ENCODE measurements at regions not wholly inside any gene's neighbourhood (a gene's known extent, or its start where the extent isn't known, plus 50 kb on each side); places are given as distances from the start of the nearest gene placed in this dataset.
A peak's percentile ranks its signal among the peaks of the same experiment; 100 is the strongest.

DNA sequence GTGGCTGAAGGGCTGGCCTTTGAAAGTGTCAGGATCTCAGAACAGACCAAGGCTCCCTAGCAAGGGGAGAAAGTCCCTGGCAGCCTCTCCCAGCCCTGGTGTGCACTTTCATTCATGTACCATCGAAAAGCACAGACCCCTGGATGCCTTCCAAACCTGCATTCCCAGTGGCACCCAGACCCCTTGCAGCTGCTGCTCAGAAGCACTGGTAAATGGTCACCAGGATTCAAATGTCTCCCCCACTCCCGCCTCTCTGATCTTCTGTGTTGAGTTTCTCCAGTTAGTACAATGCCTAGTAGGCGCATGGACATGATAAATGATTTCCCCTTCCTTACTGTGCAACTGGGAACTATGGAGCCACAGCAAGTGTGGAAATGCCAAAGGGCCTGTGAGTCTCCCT, 180.0 kb downstream of the GLI2 start:
- Mint-ChIP-seq H3K9me3 (ENCODE audit: unreplicated experiment) (no peaks in the 10 kb centered on the region), H3K4me3 (ENCODE audit: unreplicated experiment) (no peak overlapping the region), H3K36me3 (ENCODE audit: low read depth, unreplicated experiment) (peaks cover 18% of the 10 kb centered on the region), H3K27ac (ENCODE audit: unreplicated experiment) (peak overlapping the region; percentile 93), H3K4me1 (ENCODE audit: low read depth, unreplicated experiment) (peaks cover 84% of the 10 kb centered on the region), H3K27me3 (ENCODE audit: low read depth, unreplicated experiment) (no peaks in the 10 kb centered on the region)
- Histone ChIP-seq H4K20me1 (ENCODE audit: insufficient read depth, low read length) (no peaks in the 10 kb centered on the region), H2AFZ (ENCODE audit: low read depth, low read length) (no peak overlapping the region), H3K27me3 (ENCODE audit: insufficient read depth, low read length) (no peaks in the 10 kb centered on the region), H3K79me2 (ENCODE audit: insufficient read depth, low read length) (peaks cover 69% of the 10 kb centered on the region), H3K4me3 (ENCODE audit: insufficient read depth, low read depth, low read length) (no peak overlapping the region), H3K27ac (ENCODE audit: low read depth, low read length) (peak overlapping the region; percentile 87), H3K36me3 (ENCODE audit: insufficient read depth, low read length) (no peaks in the 10 kb centered on the region), H3K9me3 (ENCODE audit: insufficient read depth, low read depth, low read length) (no peaks in the 10 kb centered on the region), H3K4me1 (ENCODE audit: insufficient read depth, low read length) (peaks cover 71% of the 10 kb centered on the region), H3K4me2 (ENCODE audit: low read length) (peak overlapping the region; percentile 74), H3K9ac (ENCODE audit: low read length) (peak overlapping the region; percentile 32)
- no peak for DNase-seq (ENCODE audit: low read depth)
- TF ChIP-seq, protein P1, sequence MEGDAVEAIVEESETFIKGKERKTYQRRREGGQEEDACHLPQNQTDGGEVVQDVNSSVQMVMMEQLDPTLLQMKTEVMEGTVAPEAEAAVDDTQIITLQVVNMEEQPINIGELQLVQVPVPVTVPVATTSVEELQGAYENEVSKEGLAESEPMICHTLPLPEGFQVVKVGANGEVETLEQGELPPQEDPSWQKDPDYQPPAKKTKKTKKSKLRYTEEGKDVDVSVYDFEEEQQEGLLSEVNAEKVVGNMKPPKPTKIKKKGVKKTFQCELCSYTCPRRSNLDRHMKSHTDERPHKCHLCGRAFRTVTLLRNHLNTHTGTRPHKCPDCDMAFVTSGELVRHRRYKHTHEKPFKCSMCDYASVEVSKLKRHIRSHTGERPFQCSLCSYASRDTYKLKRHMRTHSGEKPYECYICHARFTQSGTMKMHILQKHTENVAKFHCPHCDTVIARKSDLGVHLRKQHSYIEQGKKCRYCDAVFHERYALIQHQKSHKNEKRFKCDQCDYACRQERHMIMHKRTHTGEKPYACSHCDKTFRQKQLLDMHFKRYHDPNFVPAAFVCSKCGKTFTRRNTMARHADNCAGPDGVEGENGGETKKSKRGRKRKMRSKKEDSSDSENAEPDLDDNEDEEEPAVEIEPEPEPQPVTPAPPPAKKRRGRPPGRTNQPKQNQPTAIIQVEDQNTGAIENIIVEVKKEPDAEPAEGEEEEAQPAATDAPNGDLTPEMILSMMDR (IDR thresholded peaks at IDR 0.05; ENCODE audit: insufficient read depth, low read depth, low read length) = no peak
- no peak for TF ChIP-seq EZH2 (IDR thresholded peaks at IDR 0.05; ENCODE audit: insufficient read depth, low read length)
- FAIRE-seq = no peak

DNA sequence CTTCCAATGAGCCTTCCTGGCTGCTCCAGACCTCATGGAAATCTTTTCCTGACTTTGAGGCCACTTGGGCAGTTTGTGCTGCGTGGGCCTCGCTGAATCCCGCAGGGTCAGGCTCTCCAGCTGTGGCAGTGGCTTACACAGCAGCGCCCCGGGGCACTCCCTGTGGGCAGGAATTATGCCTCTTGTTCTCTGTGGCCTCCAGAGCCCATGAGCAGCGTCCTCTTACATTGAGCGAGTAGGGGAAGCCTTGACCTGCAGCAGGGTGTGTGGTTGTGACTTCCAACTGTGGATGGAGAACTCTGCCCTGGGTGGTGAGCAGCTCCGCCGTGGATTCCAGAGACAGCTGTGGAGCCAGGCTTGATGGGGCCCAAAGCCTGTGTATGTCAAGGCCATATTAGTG, 180.8 kb downstream of the GLI2 start:
- Mint-ChIP-seq H3K9me3 (ENCODE audit: unreplicated experiment) (no peaks in the 10 kb centered on the region), H3K27ac (ENCODE audit: unreplicated experiment) (peak overlapping the region; percentile 93)
- no peak overlapping the region for H3K9ac ChIP-seq (ENCODE audit: low read length)

DNA sequence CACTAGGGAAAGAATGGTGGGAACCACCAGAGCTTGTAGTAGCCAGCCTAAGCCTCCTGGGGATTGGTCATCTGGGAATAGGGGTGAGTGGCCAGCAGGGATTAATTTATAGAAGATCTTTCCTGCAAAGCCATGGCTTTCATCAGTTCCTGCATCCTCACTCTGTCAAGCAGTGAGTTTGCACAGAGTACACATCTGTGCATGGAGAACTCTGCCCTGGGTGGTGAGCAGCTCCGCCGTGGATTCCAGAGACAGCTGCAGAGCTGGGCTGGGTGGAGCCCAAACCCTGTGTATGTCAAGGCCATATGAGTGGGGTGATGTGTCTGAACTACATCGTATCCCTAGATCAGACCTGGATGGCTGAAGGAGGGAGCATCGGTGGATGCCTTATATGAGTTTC, 182.2 kb downstream of the GLI2 start:
- H3K27ac Mint-ChIP-seq (ENCODE audit: unreplicated experiment) = no peak overlapping the region
- Histone ChIP-seq H3K4me1 (ENCODE audit: insufficient read depth, low read length) (peaks cover 55% of the 10 kb centered on the region), H3K9me3 (ENCODE audit: insufficient read depth, low read depth, low read length) (no peaks in the 10 kb centered on the region), H4K20me1 (ENCODE audit: insufficient read depth, low read length) (no peaks in the 10 kb centered on the region), H3K4me2 (ENCODE audit: low read length) (no peak overlapping the region), H3K36me3 (ENCODE audit: insufficient read depth, low read length) (no peaks in the 10 kb centered on the region), H3K4me3 (ENCODE audit: insufficient read depth, low read depth, low read length) (no peak overlapping the region), H3K27me3 (ENCODE audit: insufficient read depth, low read length) (no peaks in the 10 kb centered on the region), H3K27ac (ENCODE audit: low read depth, low read length) (no peak overlapping the region), H3K79me2 (ENCODE audit: insufficient read depth, low read length) (peaks cover 85% of the 10 kb centered on the region), H2AFZ (ENCODE audit: low read depth, low read length) (no peak overlapping the region), H3K9ac (ENCODE audit: low read length) (no peak overlapping the region)
- DNase-seq (ENCODE audit: low read depth) = no peak
- TF ChIP-seq, protein P1 (IDR thresholded peaks at IDR 0.05; ENCODE audit: insufficient read depth, low read depth, low read length) = no peak
- peaks cover 74% of the 10 kb centered on the region for H3K4me1 Mint-ChIP-seq (ENCODE audit: low read depth, unreplicated experiment)
- no peak overlapping the region for H3K4me3 Mint-ChIP-seq (ENCODE audit: unreplicated experiment)
- no peak for FAIRE-seq
- H3K36me3 Mint-ChIP-seq (ENCODE audit: low read depth, unreplicated experiment) = peaks cover 16% of the 10 kb centered on the region
- H3K27me3 Mint-ChIP-seq (ENCODE audit: low read depth, unreplicated experiment) = no peaks in the 10 kb centered on the region
- H3K9me3 Mint-ChIP-seq (ENCODE audit: unreplicated experiment) = no peaks in the 10 kb centered on the region

More for the DNA sequence above, 180.8 kb downstream of the GLI2 start:
- peaks cover 69% of the 10 kb centered on the region for H3K4me1 ChIP-seq (ENCODE audit: insufficient read depth, low read length)
- peaks cover 77% of the 10 kb centered on the region for H3K79me2 ChIP-seq (ENCODE audit: insufficient read depth, low read length)
- Mint-ChIP-seq H3K36me3 (ENCODE audit: low read depth, unreplicated experiment) (peaks cover 18% of the 10 kb centered on the region), H3K27me3 (ENCODE audit: low read depth, unreplicated experiment) (no peaks in the 10 kb centered on the region), H3K4me3 (ENCODE audit: unreplicated experiment) (no peak overlapping the region), H3K4me1 (ENCODE audit: low read depth, unreplicated experiment) (peaks cover 86% of the 10 kb centered on the region)
- H2AFZ ChIP-seq (ENCODE audit: low read depth, low read length) = no peak overlapping the region
- H3K4me3 ChIP-seq (ENCODE audit: insufficient read depth, low read depth, low read length) = no peak overlapping the region
- FAIRE-seq = no peak
- no peaks in the 10 kb centered on the region for H3K9me3 ChIP-seq (ENCODE audit: insufficient read depth, low read depth, low read length)
- DNase-seq (ENCODE audit: low read depth) = no peak
- no peaks in the 10 kb centered on the region for H3K36me3 ChIP-seq (ENCODE audit: insufficient read depth, low read length)
- H4K20me1 ChIP-seq (ENCODE audit: insufficient read depth, low read length) = no peaks in the 10 kb centered on the region
- H3K27me3 ChIP-seq (ENCODE audit: insufficient read depth, low read length) = no peaks in the 10 kb centered on the region
- peak overlapping the region; percentile 87 for H3K27ac ChIP-seq (ENCODE audit: low read depth, low read length)
- H3K4me2 ChIP-seq (ENCODE audit: low read length) = no peak overlapping the region
- TF ChIP-seq EZH2 (IDR thresholded peaks at IDR 0.05; ENCODE audit: insufficient read depth, low read length) = no peak
- TF ChIP-seq, protein P1 (IDR thresholded peaks at IDR 0.05; ENCODE audit: insufficient read depth, low read depth, low read length) = no peak
